GM21360 (cell line): ENCODE measurements at regions not wholly inside any gene's neighbourhood (a gene's known extent, or its start where the extent isn't known, plus 50 kb on each side); places are given as distances from the start of the nearest gene placed in this dataset.

Source experiments
- ATAC-seq: cut with Tn5 transposase; IDR thresholded peaks from one replicate; pipeline ENCODE4 v1.9.1; 2021; ENCODE audit warnings: mild to moderate bottlenecking, moderate library complexity; ENCODE audit not compliant: unreplicated experiment

GRCh38 chr9:690517-691111 lies 150.9 kb upstream of the DMRT1 start:
- ATAC-seq, result no peak

GRCh38 chr9:691825-692400 lies 149.6 kb upstream of the DMRT1 start:
- ATAC-seq, result no peak

GRCh38 chr9:692636-693129 lies 148.8 kb upstream of the DMRT1 start:
- ATAC-seq, result no peak

GRCh38 chr9:693201-694091 lies 148.1 kb upstream of the DMRT1 start:
- ATAC-seq, result no peak

- ATAC-seq, result no peak
Observed at GRCh38 chr9:694092-694402, 147.4 kb upstream of the DMRT1 start.

- no peak for ATAC-seq
Observed at GRCh38 chr9:694403-695154, 146.9 kb upstream of the DMRT1 start.

GRCh38 chr9:695252-695651 lies 146.2 kb upstream of the DMRT1 start:
- ATAC-seq, result no peak

GRCh38 chr9:696332-697323 lies 144.9 kb upstream of the DMRT1 start:
- no peak for ATAC-seq

GRCh38 chr9:698276-698675 lies 143.2 kb upstream of the DMRT1 start:
- no peak for ATAC-seq

GRCh38 chr9:698954-699353 lies 142.5 kb upstream of the DMRT1 start:
- ATAC-seq, result no peak

GRCh38 chr9:699396-699795 lies 142.1 kb upstream of the DMRT1 start:
- ATAC-seq, result no peak

- no peak for ATAC-seq
Observed at GRCh38 chr9:700365-701282, 140.9 kb upstream of the DMRT1 start.

- ATAC-seq, result no peak
Observed at GRCh38 chr9:703392-703791, 138.1 kb upstream of the DMRT1 start.

- no peak for ATAC-seq
Observed at GRCh38 chr9:706073-706472, 135.4 kb upstream of the DMRT1 start.

GRCh38 chr9:706606-707459 lies 134.7 kb upstream of the DMRT1 start:
- no peak for ATAC-seq

- ATAC-seq, result no peak
Observed at GRCh38 chr9:708182-708550, 133.3 kb upstream of the DMRT1 start.

GRCh38 chr9:708551-709432 lies 132.7 kb upstream of the DMRT1 start:
- no peak for ATAC-seq
